HG03045 (cell line): ENCODE measurements at regions not wholly inside any gene's neighbourhood (a gene's known extent, or its start where the extent isn't known, plus 50 kb on each side); places are given as distances from the start of the nearest gene placed in this dataset.
A peak's percentile ranks its signal among the peaks of the same experiment; 100 is the strongest.

Source experiments
- ATAC-seq: cut with Tn5 transposase; IDR thresholded peaks from one replicate; pipeline ENCODE4 v1.9.1; 2021; ENCODE audit warnings: mild to moderate bottlenecking, moderate library complexity; ENCODE audit not compliant: unreplicated experiment

GRCh38 chr5:82777106-82777505 is 300.1 kb downstream of the TMEM167A start:
- no peak for ATAC-seq

- ATAC-seq = no peak
Observed at GRCh38 chr5:82772281-82772680, 304.9 kb downstream of the TMEM167A start.

GRCh38 chr5:82766206-82766605 is 311.0 kb downstream of the TMEM167A start:
- ATAC-seq = no peak

- no peak for ATAC-seq
Observed at GRCh38 chr5:82765765-82766164, 311.4 kb downstream of the TMEM167A start.

GRCh38 chr5:82760856-82761255 is 316.3 kb downstream of the TMEM167A start:
- no peak for ATAC-seq

- no peak for ATAC-seq
Observed at GRCh38 chr5:82758881-82759280, 318.3 kb downstream of the TMEM167A start.

- peak; percentile 87 for ATAC-seq
Observed at GRCh38 chr5:82754759-82755158, 322.4 kb downstream of the TMEM167A start.

GRCh38 chr5:82754036-82754746 is 323.0 kb downstream of the TMEM167A start:
- no peak for ATAC-seq

GRCh38 chr5:82753374-82753773 is 323.8 kb downstream of the TMEM167A start:
- no peak for ATAC-seq

- no peak for ATAC-seq
Observed at GRCh38 chr5:82749461-82749820, 327.8 kb downstream of the TMEM167A start.

- ATAC-seq = no peak
Observed at GRCh38 chr5:82748688-82749460, 328.3 kb downstream of the TMEM167A start.

- no peak for ATAC-seq
Observed at GRCh38 chr5:82747986-82748385, 329.2 kb downstream of the TMEM167A start.

- no peak for ATAC-seq
Observed at GRCh38 chr5:82745016-82745415, 332.2 kb downstream of the TMEM167A start.

- ATAC-seq = no peak
Observed at GRCh38 chr5:82738681-82739269, 338.4 kb downstream of the TMEM167A start.

GRCh38 chr5:82735160-82735789 is 341.9 kb downstream of the TMEM167A start:
- no peak for ATAC-seq

- ATAC-seq = no peak
Observed at GRCh38 chr5:82734347-82734746, 342.8 kb downstream of the TMEM167A start.

GRCh38 chr5:82730913-82731312 is 346.3 kb downstream of the TMEM167A start:
- ATAC-seq = no peak

GRCh38 chr5:82728926-82729702 is 348.1 kb downstream of the TMEM167A start:
- no peak for ATAC-seq

- ATAC-seq = no peak
Observed at GRCh38 chr5:82723168-82723567, 354.0 kb downstream of the TMEM167A start.

GRCh38 chr5:82721087-82721410 is 356.1 kb downstream of the TMEM167A start:
- ATAC-seq = no peak
